ENCODE measurements at regions not wholly inside any gene's neighbourhood (a gene's known extent, or its start where the extent isn't known, plus 50 kb on each side); places are given as distances from the start of the nearest gene placed in this dataset.

DNA sequence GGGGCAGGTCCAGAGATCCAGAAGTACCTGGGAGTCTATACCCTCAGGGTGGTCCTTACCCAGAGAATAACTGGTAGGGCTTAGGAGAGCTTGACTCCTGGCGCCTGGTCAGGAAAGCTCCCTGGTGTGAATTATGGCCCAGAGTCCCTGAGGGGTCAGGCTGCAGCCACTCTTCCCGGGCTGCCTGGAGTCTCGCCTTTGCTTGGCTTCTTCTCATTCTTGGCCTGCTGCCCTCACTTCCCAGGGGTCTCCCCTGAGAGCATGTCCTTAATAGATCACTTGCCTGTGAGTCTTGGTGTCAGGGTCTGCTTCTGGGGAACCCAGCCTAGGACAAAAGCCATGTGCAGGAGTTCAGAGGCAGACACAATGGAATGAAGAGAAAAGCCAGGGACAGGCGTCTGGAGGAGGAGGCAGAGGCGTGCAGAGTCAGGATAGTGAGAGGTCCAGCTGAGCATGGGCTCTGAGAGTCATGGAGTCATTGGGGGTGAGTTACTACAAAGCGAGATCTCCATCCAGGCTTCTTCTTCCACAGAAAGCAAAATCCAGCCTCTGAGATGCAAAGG lies 212.3 kb downstream of the TFAP2C start:
- no peak for DNase-seq

GRCh38 chr20:56842056-56842455 lies 212.9 kb downstream of the TFAP2C start:
- DNase-seq = no peak

GRCh38 chr20:56843386-56843785 lies 214.3 kb downstream of the TFAP2C start:
- DNase-seq = no peak

DNA sequence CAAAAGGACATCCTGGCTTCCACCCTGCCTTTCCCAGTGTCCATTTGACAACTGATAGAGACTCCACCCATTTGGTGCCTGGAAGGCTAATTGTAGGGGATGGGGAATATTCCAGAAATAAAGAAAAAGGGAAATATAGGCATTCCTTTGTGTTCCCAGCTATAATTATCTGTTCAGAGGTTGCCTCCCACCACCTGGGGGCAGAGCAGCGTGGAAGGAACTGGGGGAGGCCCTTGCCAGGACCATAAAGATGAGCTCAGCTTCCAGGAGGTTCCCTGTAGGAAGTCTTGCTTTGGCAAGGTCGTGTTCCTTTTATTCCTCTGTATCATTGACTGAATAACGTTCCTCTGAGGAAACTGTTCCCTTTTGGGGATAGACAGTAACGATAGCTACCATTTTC lies 214.7 kb downstream of the TFAP2C start:
- no peak for DNase-seq

DNA sequence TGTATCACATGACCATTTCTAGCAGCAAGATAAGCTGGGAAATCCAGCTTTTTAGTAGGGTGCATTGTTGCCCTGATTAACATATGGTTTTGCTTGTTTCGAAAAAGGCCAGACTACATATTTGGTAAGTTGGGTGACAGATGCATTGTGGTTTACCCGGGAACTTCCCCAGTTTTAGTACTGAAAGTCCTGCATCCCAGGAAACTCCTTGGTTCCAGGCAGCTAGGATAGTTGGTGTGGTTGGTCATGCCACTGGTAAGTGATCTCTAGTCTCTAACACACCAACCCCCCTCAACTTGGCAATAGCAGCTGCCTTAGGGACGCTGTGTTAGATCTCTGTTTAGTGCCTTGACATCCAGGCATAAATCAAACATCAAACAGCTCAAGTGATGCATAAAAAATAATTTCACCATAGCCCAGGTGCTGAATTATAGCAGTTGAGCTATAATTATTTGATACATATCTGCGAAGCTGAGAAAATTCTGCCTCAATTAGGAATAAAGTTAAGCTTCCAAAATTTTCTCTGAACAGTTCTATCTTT lies 216.5 kb downstream of the TFAP2C start:
- DNase-seq = no peak

DNA sequence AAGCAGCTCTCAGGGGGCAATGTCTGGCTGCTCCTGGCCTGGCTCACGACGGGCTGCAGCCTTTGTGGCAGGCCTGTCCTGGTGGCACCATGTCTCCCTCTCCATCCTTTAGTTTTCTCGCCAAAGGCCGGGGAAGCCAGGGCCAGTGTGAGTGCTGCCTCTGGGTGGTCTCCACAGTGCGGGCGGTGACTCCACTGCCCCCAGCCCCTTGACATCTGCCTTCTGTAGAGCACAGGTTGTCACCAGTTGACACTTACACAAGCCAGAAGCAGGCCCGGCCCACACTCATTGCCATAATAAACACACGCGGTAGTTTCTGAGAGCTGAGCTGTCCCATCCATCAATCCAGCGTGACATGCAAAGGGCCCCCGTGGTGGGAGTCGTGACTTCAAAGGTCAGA lies 219.5 kb downstream of the TFAP2C start:
- DNase-seq = no peak

DNA sequence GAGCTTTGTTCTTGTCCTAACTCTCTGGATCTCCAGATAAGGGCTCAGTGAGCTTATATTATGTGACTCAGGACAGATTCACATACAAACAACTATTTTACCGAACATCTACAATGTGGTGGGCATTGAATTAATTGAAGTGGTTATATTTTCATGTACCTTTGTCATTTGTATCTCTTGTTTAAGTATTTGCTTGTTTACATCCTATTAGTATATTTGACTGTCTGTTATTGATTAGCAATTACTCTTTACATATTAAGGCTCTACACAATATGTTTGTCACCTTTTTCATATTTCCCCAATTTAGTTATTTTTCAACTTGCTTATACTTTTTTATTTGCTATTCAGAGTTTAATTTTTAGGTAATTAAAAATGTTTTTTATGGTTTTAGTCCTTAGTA lies 222.4 kb downstream of the TFAP2C start:
- DNase-seq = no peak

- no peak for DNase-seq
These were observed 226.6 kb downstream of the TFAP2C start for GRCh38 chr20:56855708-56856107.

- DNase-seq = no peak
These were observed 228.8 kb downstream of the TFAP2C start for GRCh38 chr20:56857950-56858349.

DNA sequence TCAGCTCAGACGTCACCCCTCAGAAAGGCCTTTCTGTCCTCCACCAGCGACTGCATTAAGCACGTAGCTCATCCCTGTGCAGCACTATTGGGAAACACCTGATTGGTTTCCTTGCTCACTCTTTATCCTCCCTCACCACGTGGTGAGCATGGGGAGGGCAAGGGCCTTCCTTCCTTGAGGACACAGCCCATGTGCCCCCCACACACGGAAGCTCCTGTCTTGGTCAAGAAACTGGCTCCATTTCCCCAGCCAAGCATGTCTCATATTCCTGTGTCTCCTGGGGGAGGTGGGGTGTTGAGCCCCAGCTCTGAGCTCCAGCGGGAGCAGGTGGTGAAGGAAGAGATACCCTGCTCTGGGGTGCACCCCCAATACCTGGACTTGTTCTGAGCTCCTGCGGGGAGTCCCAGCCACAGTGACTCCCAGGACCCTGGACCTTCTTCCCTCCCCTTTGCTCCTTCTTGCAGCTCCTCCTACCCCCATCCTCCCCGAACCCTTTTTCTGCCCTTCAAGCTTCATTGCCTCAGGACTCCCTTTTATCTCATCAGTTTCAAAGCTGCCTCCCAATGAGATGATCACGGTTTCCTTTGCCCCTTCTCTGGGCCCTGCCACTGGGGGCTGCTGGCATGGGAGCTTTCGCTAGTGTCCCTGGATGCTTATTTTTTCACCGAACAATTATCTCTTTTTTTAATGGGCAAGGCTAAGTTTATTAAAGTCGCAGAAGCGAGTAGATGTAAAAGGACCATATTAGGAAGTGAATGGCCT lies 230.1 kb downstream of the TFAP2C start:
- DNase-seq = no peak

DNA sequence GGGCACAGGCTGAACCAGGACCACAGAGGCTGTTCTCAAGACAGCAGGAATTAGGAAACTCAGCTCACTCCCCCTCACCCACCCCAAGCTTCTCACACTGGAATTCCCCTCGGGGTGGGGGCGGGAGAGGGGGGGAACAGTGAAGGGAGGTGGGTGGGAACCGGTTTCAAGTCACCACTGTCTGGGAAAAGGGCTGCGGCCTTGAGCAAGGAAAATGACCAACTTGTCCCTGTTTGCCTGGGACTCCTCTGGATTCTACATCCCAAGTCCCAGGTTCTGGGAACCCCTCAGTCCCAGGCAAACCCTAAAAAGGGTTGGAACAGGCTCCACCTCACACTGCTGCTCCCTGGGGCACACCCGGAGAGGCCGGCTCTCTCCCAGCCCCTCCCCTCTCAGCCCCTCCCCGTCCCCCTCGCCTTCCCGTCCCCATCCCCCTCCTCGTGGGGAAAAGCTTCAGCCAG lies 230.7 kb downstream of the TFAP2C start:
- DNase-seq = no peak

- DNase-seq = no peak
These were observed 231.3 kb downstream of the TFAP2C start for GRCh38 chr20:56860413-56860812.

DNA sequence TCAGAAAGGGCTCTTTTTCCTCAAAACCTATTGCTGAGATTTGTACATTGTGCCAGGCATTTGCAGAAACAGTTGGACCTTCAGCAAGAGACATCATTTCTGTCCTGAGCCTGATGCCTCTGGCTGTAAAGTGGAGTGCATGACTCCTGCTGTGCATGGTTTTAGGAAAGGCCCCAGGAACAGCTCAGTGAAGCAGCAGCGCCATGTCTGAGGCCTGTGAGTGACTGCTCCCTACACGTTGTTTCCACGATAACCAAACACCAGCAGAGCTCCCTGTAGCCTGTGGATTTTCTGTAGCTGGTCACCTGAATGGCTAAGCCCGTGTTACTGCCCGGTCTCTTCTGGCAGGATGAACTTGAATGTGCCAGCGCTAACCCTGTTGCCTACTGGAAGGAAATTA lies 232.5 kb downstream of the TFAP2C start:
- DNase-seq = no peak

GRCh38 chr20:56865055-56865454 lies 235.9 kb downstream of the TFAP2C start:
- DNase-seq = no peak

GRCh38 chr20:56867128-56867527 lies 238.0 kb downstream of the TFAP2C start:
- no peak for DNase-seq

DNA sequence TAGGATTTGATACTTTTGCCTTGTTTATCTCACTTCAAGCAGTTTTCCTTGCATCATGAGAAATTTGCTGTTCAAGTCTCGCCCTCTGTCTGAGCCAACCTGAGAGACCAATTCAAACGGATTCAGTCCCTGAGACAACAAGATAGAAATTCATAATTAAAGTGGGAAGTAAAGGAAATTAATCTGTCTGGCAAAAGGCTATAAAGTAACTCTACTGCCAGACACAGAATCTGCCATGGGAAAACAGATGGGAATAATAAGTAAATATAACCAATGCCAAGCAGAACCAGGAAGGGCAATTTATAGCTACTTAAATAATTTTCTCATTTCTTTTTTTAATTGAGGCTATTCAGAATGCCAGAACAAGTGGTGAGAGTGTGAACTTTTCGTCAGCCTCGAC lies 239.6 kb downstream of the TFAP2C start:
- DNase-seq = no peak

DNA sequence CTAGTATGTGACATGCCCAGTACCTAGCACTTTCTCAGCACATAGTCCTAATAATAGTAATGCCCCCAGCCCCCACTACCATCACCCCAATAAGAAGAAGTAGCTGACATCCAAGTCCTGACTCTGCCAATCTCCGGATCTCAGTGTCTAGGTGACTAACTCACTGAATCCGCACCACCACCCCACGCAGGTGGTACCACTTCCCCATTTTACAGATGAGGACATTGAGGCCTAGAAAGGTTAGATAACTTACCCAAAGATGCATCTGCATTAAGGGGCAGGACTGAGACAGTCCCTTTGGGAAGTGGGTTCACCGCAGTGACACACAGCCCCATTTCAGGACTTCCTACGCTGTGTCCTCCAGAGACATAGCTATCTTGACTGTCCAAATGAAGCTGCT lies 241.2 kb downstream of the TFAP2C start:
- DNase-seq = no peak

DNA sequence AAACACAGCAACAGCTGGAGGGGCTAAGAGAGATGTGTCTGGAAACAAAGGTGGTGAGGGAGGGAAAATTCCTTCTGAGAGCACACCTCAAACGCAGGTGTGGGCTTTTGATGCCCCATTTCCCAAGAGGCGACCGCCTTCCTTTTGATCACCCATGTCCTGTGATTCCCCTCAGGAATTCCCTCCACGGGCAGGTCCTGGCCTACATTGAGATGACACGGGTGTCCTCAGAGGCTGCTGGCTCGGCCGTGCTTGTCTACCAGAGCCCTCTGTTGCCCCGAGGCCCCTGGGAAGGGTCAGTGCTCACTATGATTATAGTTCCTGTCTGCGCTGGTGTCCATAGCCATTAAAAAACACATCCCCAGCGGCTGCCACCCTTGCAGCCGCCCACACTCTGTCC lies 242.6 kb downstream of the TFAP2C start:
- DNase-seq = no peak

GRCh38 chr20:56872620-56873458 lies 243.7 kb downstream of the TFAP2C start:
- DNase-seq = no peak

- DNase-seq = no peak
These were observed 244.7 kb downstream of the TFAP2C start for GRCh38 chr20:56873836-56874235.

DNA sequence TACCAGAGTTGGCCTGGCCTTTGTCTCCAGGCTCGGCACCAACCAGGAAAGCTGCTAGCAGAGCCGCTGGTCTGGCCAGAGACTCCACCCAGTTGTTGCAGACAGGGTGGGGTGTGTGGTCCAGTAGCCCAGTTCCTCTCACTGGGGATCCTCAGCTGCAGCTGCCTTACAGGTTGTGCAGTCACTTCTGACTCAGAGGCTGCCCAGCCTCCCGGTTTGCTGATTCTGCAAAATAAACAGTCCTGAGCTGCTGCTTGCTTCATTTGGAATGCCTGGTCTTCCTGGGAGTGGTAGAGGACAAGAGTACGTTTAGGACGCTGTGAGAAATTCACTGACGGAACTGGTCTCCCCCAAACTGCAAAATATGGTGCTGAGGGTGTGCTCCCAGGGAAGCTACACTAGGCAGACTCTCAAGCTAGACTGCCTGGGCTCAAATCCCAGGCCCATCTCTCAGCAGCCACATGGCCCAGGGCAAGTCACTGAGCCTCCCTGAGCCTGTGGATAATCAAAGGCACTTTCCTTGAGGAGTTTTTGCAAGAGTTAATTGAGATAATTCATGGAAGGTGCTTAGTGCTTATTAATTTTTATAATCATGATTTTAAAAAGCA lies 246.1 kb downstream of the TFAP2C start:
- DNase-seq = no peak

DNA sequence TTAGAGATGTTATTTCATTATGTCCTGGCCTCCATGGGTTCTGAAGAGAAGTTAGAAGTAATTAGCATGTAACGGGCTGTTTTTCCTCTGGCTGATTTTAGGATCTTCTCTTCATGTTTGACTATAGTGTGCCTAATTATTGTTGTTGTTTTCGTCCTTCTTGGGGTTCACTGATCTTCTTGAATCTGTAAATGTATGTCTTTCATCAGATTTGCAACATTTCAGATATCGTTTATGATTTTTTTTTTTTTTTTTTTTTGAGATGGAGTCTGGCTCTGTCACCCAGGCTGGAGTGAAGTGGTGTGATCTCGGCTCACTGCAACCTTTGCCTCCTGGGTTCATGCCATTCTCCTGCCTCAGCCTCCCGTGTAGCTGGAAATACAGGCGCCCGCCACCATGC lies 246.7 kb downstream of the TFAP2C start:
- DNase-seq = no peak

DNA sequence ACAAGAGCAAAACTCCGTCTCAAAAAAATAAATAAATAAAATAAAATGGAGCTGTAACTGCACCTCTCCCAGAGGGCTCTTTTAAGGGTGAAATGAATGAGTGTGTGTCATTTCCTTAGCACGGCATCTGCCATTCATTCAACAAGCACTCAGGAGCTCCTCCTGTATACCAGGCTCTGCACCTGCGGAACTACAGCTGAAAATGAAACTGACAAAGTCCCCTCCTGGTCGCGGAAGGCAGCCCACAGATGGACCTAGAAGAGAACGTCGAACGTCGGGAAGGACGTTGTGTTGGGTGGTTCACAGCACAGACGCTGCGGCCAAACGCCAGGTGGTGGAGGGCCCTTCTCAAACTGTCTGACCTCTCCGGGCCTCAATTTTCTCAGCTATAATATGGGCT lies 256.4 kb downstream of the TFAP2C start:
- no peak for DNase-seq
